Lower leg skin (tissue), 3 donors: ENCODE measurements at regions not wholly inside any gene's neighbourhood (a gene's known extent, or its start where the extent isn't known, plus 50 kb on each side); places are given as distances from the start of the nearest gene placed in this dataset.

Experiments
- POLR2A ChIP-seq, 2 donors: fragments of 450-650 bp; IDR thresholded peaks; one replicate each; pipeline ENCODE4 v1.6.1; 2016 to 2017; ENCODE audit warnings: antibody characterized with exemption in 2 of 2, mild to moderate bottlenecking in 1 of 2, moderate library complexity in 1 of 2
- TF ChIP-seq, protein P1 (sequence below), 3 donors: fragments of 450-650 bp; IDR thresholded peaks; one replicate each; pipeline ENCODE4 v1.5.1; 2016; ENCODE audit warnings: antibody characterized with exemption in 3 of 3, mild to moderate bottlenecking in 3 of 3, moderate library complexity in 2 of 3

DNA sequence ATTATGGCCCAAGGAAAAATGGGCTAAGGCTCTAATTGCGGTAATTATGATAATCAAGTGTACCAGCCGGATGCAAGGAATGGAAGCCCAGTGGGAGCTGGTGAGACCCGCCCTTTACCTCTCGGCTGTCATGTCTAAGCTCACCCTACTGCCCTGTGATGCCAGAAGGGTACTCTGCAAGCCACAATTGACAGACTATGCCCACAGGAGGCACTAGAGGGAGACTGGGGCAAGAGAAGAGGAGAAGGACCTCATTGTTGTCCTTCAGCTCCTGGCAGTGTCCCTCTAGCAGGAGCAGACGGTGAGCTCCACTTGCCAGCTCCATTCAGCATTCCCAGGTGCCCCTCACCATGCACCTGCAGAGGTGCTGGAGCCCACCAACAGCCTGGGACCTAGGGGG, 141.8 kb downstream of the SMIM20 start:
- TF ChIP-seq, protein P1, sequence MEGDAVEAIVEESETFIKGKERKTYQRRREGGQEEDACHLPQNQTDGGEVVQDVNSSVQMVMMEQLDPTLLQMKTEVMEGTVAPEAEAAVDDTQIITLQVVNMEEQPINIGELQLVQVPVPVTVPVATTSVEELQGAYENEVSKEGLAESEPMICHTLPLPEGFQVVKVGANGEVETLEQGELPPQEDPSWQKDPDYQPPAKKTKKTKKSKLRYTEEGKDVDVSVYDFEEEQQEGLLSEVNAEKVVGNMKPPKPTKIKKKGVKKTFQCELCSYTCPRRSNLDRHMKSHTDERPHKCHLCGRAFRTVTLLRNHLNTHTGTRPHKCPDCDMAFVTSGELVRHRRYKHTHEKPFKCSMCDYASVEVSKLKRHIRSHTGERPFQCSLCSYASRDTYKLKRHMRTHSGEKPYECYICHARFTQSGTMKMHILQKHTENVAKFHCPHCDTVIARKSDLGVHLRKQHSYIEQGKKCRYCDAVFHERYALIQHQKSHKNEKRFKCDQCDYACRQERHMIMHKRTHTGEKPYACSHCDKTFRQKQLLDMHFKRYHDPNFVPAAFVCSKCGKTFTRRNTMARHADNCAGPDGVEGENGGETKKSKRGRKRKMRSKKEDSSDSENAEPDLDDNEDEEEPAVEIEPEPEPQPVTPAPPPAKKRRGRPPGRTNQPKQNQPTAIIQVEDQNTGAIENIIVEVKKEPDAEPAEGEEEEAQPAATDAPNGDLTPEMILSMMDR (IDR thresholded peaks at IDR 0.05): no peak
- TF ChIP-seq POLR2A (IDR thresholded peaks at IDR 0.05): no peak
